Neural crest cell (in vitro differentiated cells): ENCODE measurements at regions not wholly inside any gene's neighbourhood (a gene's known extent, or its start where the extent isn't known, plus 50 kb on each side); places are given as distances from the start of the nearest gene placed in this dataset.

ENCODE experiments used
- DNase-seq: peaks from one replicate; pipeline ENCODE4 v3.0.0; 2021; ENCODE audit warnings: low read depth, mixed read lengths, low spot score
- H3K27ac Mint-ChIP-seq: one replicate; pipeline ENCODE4 v1.8.0; 2021; ENCODE audit warnings: mild to moderate bottlenecking, mixed read lengths; ENCODE audit not compliant: unreplicated experiment
- H3K27me3 Mint-ChIP-seq: 2 replicates; pipeline ENCODE4 v1.8.0; 2021; ENCODE audit warnings: low read depth, mild to moderate bottlenecking, mixed read lengths
- H3K36me3 Mint-ChIP-seq: 2 replicates; pipeline ENCODE4 v1.8.0; 2021; ENCODE audit warnings: low read depth, mild to moderate bottlenecking, mixed read lengths
- H3K4me1 Mint-ChIP-seq: 2 replicates; pipeline ENCODE4 v1.8.0; 2021; ENCODE audit warnings: mixed read lengths
- H3K4me3 Mint-ChIP-seq: one replicate; pipeline ENCODE4 v1.8.0; 2021; ENCODE audit warnings: mild to moderate bottlenecking, mixed read lengths
- H3K9me3 Mint-ChIP-seq: 2 replicates; pipeline ENCODE4 v1.8.0; 2021; ENCODE audit warnings: mixed read lengths
- TF ChIP-seq, protein P1 (sequence below): fragments of 200-600 bp; sonication (generic); conservative IDR thresholded peaks from 2 replicates; pipeline ENCODE4 v1.5.0; 2021; ENCODE audit warnings: antibody characterized with exemption, mild to moderate bottlenecking

DNA sequence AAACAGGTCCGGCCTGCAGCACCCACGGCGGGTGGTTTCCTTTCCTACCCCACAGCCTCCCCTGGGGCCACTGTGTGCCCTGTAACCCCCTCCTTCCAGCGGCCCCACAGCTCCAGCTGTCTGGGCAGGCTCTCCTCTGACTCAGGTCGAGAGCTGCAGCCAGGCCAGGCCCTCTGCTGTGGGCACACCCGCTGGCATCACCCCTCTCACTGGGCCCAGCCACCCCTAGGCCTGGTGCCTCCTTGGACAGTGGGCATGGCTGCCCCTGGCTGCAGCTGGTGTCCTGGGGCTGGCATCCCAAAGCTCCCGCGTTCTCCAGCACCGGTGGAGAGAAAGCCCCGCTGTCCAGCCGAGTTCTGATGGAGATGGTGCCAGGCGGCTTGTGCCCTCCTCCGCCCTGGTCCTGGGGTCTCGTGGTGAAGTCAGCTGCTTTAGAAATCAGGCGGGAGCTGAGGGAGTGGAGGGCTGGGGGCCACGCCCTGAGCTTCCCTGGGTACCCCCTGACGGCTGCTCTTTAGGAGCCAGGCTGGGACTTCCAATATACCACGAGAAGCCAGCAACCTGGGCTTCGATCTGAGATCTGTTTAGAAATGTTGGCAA is 114.9 kb downstream of the KIF26A start:
- Mint-ChIP-seq H3K4me1 (no peaks in the 10 kb centered on the region), H3K9me3 (no peaks in the 10 kb centered on the region), H3K4me3 (no peak overlapping the region), H3K27me3 (peaks cover 11% of the 10 kb centered on the region), H3K36me3 (no peaks in the 10 kb centered on the region), H3K27ac (no peak overlapping the region)
- TF ChIP-seq, protein P1, sequence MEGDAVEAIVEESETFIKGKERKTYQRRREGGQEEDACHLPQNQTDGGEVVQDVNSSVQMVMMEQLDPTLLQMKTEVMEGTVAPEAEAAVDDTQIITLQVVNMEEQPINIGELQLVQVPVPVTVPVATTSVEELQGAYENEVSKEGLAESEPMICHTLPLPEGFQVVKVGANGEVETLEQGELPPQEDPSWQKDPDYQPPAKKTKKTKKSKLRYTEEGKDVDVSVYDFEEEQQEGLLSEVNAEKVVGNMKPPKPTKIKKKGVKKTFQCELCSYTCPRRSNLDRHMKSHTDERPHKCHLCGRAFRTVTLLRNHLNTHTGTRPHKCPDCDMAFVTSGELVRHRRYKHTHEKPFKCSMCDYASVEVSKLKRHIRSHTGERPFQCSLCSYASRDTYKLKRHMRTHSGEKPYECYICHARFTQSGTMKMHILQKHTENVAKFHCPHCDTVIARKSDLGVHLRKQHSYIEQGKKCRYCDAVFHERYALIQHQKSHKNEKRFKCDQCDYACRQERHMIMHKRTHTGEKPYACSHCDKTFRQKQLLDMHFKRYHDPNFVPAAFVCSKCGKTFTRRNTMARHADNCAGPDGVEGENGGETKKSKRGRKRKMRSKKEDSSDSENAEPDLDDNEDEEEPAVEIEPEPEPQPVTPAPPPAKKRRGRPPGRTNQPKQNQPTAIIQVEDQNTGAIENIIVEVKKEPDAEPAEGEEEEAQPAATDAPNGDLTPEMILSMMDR = no peak
- no peak for DNase-seq

DNA sequence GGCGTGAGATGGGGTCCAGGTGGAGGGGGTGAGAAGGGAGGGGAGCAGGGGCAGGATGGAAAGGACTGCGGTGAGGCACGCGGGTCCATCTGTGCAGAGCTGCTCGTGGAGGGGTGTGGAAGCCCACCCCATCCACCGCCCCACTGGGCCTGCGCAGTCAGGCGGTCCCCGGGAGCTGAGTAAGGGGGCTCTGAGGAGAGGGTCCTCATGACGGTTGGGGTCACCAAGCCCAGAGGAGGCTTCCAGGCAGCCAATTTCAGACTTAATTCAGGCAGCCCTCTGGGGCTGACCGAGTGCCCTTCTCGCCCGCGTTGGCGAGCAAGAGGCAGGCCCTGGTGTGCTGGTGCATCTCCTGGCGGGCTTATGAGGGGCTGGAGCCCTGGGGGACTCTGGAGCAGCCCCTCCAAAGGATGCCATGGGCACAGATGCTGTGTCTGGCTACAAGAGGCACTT is 115.5 kb downstream of the KIF26A start:
- H3K36me3 Mint-ChIP-seq = no peaks in the 10 kb centered on the region
- H3K4me1 Mint-ChIP-seq = no peaks in the 10 kb centered on the region
- DNase-seq = no peak
- no peak overlapping the region for H3K4me3 Mint-ChIP-seq
- H3K27ac Mint-ChIP-seq = no peak overlapping the region
- peaks cover 11% of the 10 kb centered on the region for H3K27me3 Mint-ChIP-seq
- TF ChIP-seq, protein P1 = no peak
- H3K9me3 Mint-ChIP-seq = no peaks in the 10 kb centered on the region

DNA sequence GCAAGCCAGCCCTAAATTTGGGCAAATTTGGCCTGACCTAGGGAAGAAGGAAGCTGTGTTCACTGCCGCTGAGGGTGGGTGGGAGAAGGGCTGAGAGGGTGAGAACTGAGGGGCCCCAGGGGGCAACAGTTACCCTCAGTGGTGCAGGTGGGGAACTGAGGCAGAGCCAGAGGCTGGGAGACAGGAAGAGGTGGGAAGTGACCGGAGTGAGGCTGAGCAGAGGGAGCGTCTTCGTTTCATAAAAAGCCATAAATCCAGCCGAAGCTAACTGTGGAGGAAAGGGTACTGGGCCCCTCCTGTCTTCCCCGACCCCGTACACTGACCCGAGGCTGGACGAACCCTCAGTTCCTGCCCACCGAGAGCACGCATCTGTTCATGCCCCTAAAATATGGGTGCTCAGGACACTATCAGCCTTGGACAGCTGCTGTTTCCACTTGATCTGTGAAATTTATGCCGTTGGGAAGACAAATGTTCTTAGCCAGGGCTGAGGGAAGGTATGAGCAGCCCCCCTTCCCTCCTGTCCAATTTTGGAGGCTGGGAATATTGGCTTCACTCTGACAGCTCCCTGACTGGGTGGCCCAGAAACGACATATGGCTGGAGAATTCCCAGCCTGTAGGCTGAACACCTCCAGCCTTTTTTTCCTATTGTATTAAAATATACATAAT is 116.5 kb downstream of the KIF26A start:
- H3K36me3 Mint-ChIP-seq = no peaks in the 10 kb centered on the region
- H3K9me3 Mint-ChIP-seq = peaks cover 3% of the 10 kb centered on the region
- peaks cover 12% of the 10 kb centered on the region for H3K27me3 Mint-ChIP-seq
- TF ChIP-seq, protein P1 = no peak
- H3K27ac Mint-ChIP-seq = no peak overlapping the region
- no peak overlapping the region for H3K4me3 Mint-ChIP-seq
- H3K4me1 Mint-ChIP-seq = no peaks in the 10 kb centered on the region
- DNase-seq = no peak

DNA sequence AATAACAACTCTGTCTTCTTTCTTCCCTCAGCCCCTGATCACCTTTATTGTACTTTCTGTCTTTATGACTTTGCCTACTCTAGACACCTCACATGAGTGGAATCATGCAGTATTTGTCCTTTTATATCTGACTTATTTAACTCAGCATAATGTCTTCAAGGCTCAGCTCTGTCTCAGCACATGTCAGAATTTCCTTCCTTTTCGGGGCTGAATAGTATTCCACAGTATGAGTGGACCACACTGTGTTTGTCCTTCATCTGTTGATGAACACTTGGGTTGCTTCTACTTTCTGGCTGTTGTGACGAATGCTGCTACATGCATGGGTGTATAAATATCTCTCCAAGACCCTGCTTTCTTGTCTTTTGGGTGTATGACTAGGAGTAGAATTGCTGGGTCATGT is 117.6 kb downstream of the KIF26A start:
- DNase-seq = no peak
- Mint-ChIP-seq H3K4me3 (no peak overlapping the region), H3K27ac (no peak overlapping the region), H3K27me3 (peaks cover 16% of the 10 kb centered on the region), H3K4me1 (no peaks in the 10 kb centered on the region), H3K36me3 (no peaks in the 10 kb centered on the region), H3K9me3 (peaks cover 3% of the 10 kb centered on the region)
- TF ChIP-seq, protein P1 = no peak

DNA sequence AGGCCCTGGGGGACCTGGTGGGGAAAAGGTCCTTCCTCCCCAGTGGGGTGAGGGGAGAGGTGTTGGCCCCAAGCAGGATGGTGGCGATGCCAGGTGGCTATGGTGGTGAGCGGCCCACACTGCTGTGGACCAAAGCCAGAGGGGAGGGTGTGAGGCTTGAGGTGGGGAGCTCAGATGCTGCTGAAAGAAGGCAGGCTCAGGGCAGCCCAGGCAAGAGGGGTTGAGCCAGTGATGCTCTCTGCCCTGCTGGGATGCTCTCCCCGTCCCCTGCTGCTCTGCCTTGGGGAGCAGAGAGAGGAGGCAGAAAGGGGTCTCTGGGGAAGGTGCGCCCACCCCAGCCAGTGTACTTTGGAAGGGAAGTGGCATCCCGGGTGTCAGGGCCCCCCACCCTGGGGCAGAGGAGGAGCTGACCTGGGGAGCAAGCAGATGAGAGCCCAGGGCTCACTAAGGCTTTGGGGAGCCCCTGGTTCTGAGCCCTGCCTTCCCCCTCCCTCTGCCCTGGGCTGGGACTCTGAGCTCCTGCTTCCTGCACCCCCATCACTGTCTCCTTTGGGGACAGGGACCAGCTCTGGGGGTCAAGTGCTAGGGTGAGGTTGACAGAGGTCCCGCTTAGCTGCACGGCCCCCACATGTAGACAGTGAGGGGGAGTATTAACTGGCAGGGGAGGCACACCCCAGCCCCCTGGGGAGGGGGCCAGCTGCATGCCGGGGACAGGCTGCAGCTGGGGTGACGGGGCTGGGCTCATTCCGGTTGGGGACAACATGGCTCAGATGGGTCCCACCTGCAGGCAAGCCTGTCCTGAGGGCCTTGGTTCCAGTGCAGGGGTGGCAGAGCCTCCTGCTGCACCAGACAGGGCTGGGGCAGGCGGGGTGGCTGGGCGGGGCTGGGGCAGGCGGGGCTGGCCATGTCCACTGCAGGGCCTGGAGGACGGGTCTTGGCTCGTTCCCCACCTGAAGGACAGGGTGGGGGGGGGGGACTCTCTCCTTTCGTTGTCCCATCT is 124.4 kb downstream of the KIF26A start:
- no peak overlapping the region for H3K27ac Mint-ChIP-seq
- DNase-seq = no peak
- H3K27me3 Mint-ChIP-seq = peaks cover 9% of the 10 kb centered on the region
- no peak overlapping the region for H3K4me3 Mint-ChIP-seq
- TF ChIP-seq, protein P1 = no peak
- H3K9me3 Mint-ChIP-seq = peaks cover 5% of the 10 kb centered on the region
- peaks cover 4% of the 10 kb centered on the region for H3K4me1 Mint-ChIP-seq
- H3K36me3 Mint-ChIP-seq = no peaks in the 10 kb centered on the region
